ENCODE measurements at regions not wholly inside any gene's neighbourhood (a gene's known extent, or its start where the extent isn't known, plus 50 kb on each side); places are given as distances from the start of the nearest gene placed in this dataset.
A peak's percentile ranks its signal among the peaks of the same experiment; 100 is the strongest.
"Not testable (repeated sequence)": the region's sequence is repeated elsewhere in the genome, so short reads cannot be mapped to it uniquely, and the experiment has no call there.

- TF ChIP-seq TAF1 (IDR thresholded peaks at IDR 0.05; ENCODE audit: low read depth, low read length) = no peak
- TF ChIP-seq POLR2A (IDR thresholded peaks at IDR 0.05; ENCODE audit: low read depth, low read length) = no peak
- TF ChIP-seq SPI1 (IDR thresholded peaks at IDR 0.05; ENCODE audit: low read depth, low read length) = no peak
- no peak for TF ChIP-seq PAX5 (IDR thresholded peaks at IDR 0.05; ENCODE audit: insufficient read depth, low read length, severe bottlenecking)
- no peak for TF ChIP-seq POU2F2 (IDR thresholded peaks at IDR 0.05; ENCODE audit: low read depth, low read length)
- no peak for TF ChIP-seq POLR2AphosphoS5 (IDR thresholded peaks at IDR 0.05; ENCODE audit: low read depth, low read length)
- no peak for FAIRE-seq
- DNase-seq (ENCODE audit: insufficient read length, low spot score) = no peak
Observed at GRCh38 chr7:81190997-81191768, 272.3 kb upstream of the SEMA3C start.

GRCh38 chr7:81187753-81188152, 268.9 kb upstream of the SEMA3C start:
- FAIRE-seq (no peak), DNase-seq (ENCODE audit: insufficient read length, low spot score) (no peak)
- TF ChIP-seq PAX5 (IDR thresholded peaks at IDR 0.05; ENCODE audit: insufficient read depth, low read length, severe bottlenecking) = no peak
- no peak for TF ChIP-seq POU2F2 (IDR thresholded peaks at IDR 0.05; ENCODE audit: low read depth, low read length)

- no peak for TF ChIP-seq POU2F2 (IDR thresholded peaks at IDR 0.05; ENCODE audit: low read depth, low read length)
- no peak for TF ChIP-seq SPI1 (IDR thresholded peaks at IDR 0.05; ENCODE audit: low read depth, low read length)
- no peak for TF ChIP-seq TAF1 (IDR thresholded peaks at IDR 0.05; ENCODE audit: low read depth, low read length)
- TF ChIP-seq PAX5 (IDR thresholded peaks at IDR 0.05; ENCODE audit: insufficient read depth, low read length, severe bottlenecking) = no peak
- no peak for TF ChIP-seq POLR2AphosphoS5 (IDR thresholded peaks at IDR 0.05; ENCODE audit: low read depth, low read length)
- no peak for TF ChIP-seq POLR2A (IDR thresholded peaks at IDR 0.05; ENCODE audit: low read depth, low read length)
- no peak for FAIRE-seq
- DNase-seq (ENCODE audit: insufficient read length, low spot score) = no peak
Observed at GRCh38 chr7:81186691-81187090, 267.8 kb upstream of the SEMA3C start.

- no peak for FAIRE-seq
Observed at GRCh38 chr7:81185072-81185471, 266.2 kb upstream of the SEMA3C start.

GRCh38 chr7:81183326-81183725, 264.5 kb upstream of the SEMA3C start:
- FAIRE-seq (no peak), DNase-seq (ENCODE audit: insufficient read length, low spot score) (no peak)
- TF ChIP-seq TAF1 (IDR thresholded peaks at IDR 0.05; ENCODE audit: low read depth, low read length) (no peak), POU2F2 (IDR thresholded peaks at IDR 0.05; ENCODE audit: low read depth, low read length) (no peak), POLR2A (IDR thresholded peaks at IDR 0.05; ENCODE audit: low read depth, low read length) (no peak), POLR2AphosphoS5 (IDR thresholded peaks at IDR 0.05; ENCODE audit: low read depth, low read length) (no peak), SPI1 (IDR thresholded peaks at IDR 0.05; ENCODE audit: low read depth, low read length) (no peak), PAX5 (IDR thresholded peaks at IDR 0.05; ENCODE audit: insufficient read depth, low read length, severe bottlenecking) (no peak)

More at GRCh38 chr7:81185072-81185471, 266.2 kb upstream of the SEMA3C start:
- TF ChIP-seq PAX5 (IDR thresholded peaks at IDR 0.05; ENCODE audit: insufficient read depth, low read length, severe bottlenecking) (no peak), SPI1 (IDR thresholded peaks at IDR 0.05; ENCODE audit: low read depth, low read length) (peak; percentile 50; the same call in 1 of the 2 replicates)
- DNase-seq (ENCODE audit: insufficient read length, low spot score) = no peak

- FAIRE-seq; DNase-seq (ENCODE audit: insufficient read length, low spot score): not testable (repeated sequence)
Observed at GRCh38 chr7:81182056-81182455, 263.2 kb upstream of the SEMA3C start.

GRCh38 chr7:81181066-81181465, 262.2 kb upstream of the SEMA3C start:
- FAIRE-seq = no peak
- DNase-seq (ENCODE audit: insufficient read length, low spot score) = no peak
- TF ChIP-seq POLR2AphosphoS5 (IDR thresholded peaks at IDR 0.05; ENCODE audit: low read depth, low read length) (no peak), TAF1 (IDR thresholded peaks at IDR 0.05; ENCODE audit: low read depth, low read length) (no peak), SPI1 (IDR thresholded peaks at IDR 0.05; ENCODE audit: low read depth, low read length) (no peak), POLR2A (IDR thresholded peaks at IDR 0.05; ENCODE audit: low read depth, low read length) (no peak), POU2F2 (IDR thresholded peaks at IDR 0.05; ENCODE audit: low read depth, low read length) (no peak), PAX5 (IDR thresholded peaks at IDR 0.05; ENCODE audit: insufficient read depth, low read length, severe bottlenecking) (no peak)

- DNase-seq (ENCODE audit: insufficient read length, low spot score) (no peak), FAIRE-seq (no peak)
- no peak for TF ChIP-seq POLR2AphosphoS5 (IDR thresholded peaks at IDR 0.05; ENCODE audit: low read depth, low read length)
- no peak for TF ChIP-seq PAX5 (IDR thresholded peaks at IDR 0.05; ENCODE audit: insufficient read depth, low read length, severe bottlenecking)
- TF ChIP-seq POU2F2 (IDR thresholded peaks at IDR 0.05; ENCODE audit: low read depth, low read length) = no peak
- no peak for TF ChIP-seq SPI1 (IDR thresholded peaks at IDR 0.05; ENCODE audit: low read depth, low read length)
- TF ChIP-seq TAF1 (IDR thresholded peaks at IDR 0.05; ENCODE audit: low read depth, low read length) = no peak
- no peak for TF ChIP-seq POLR2A (IDR thresholded peaks at IDR 0.05; ENCODE audit: low read depth, low read length)
Observed at GRCh38 chr7:81180573-81180972, 261.7 kb upstream of the SEMA3C start.

- no peak for FAIRE-seq
Observed at GRCh38 chr7:81175275-81175940, 256.6 kb upstream of the SEMA3C start.

GRCh38 chr7:81173766-81174281, 255.0 kb upstream of the SEMA3C start:
- FAIRE-seq (no peak), DNase-seq (ENCODE audit: insufficient read length, low spot score) (no peak)
- TF ChIP-seq TAF1 (IDR thresholded peaks at IDR 0.05; ENCODE audit: low read depth, low read length) (no peak), PAX5 (IDR thresholded peaks at IDR 0.05; ENCODE audit: insufficient read depth, low read length, severe bottlenecking) (no peak), POLR2A (IDR thresholded peaks at IDR 0.05; ENCODE audit: low read depth, low read length) (no peak), SPI1 (IDR thresholded peaks at IDR 0.05; ENCODE audit: low read depth, low read length) (no peak), POU2F2 (IDR thresholded peaks at IDR 0.05; ENCODE audit: low read depth, low read length) (no peak), POLR2AphosphoS5 (IDR thresholded peaks at IDR 0.05; ENCODE audit: low read depth, low read length) (no peak)

More at GRCh38 chr7:81175275-81175940, 256.6 kb upstream of the SEMA3C start:
- DNase-seq (ENCODE audit: insufficient read length, low spot score) = no peak
- TF ChIP-seq POLR2A (IDR thresholded peaks at IDR 0.05; ENCODE audit: low read depth, low read length) = no peak
- TF ChIP-seq POLR2AphosphoS5 (IDR thresholded peaks at IDR 0.05; ENCODE audit: low read depth, low read length) = no peak
- no peak for TF ChIP-seq SPI1 (IDR thresholded peaks at IDR 0.05; ENCODE audit: low read depth, low read length)
- no peak for TF ChIP-seq POU2F2 (IDR thresholded peaks at IDR 0.05; ENCODE audit: low read depth, low read length)
- no peak for TF ChIP-seq TAF1 (IDR thresholded peaks at IDR 0.05; ENCODE audit: low read depth, low read length)
- no peak for TF ChIP-seq PAX5 (IDR thresholded peaks at IDR 0.05; ENCODE audit: insufficient read depth, low read length, severe bottlenecking)
